Neural crest cell (in vitro differentiated cells): ENCODE measurements at regions not wholly inside any gene's neighbourhood (a gene's known extent, or its start where the extent isn't known, plus 50 kb on each side); places are given as distances from the start of the nearest gene placed in this dataset.

ENCODE experiments used
- DNase-seq: peaks from one replicate; pipeline ENCODE4 v3.0.0; 2021; ENCODE audit warnings: low read depth, mixed read lengths, low spot score
- H3K27ac Mint-ChIP-seq: one replicate; pipeline ENCODE4 v1.8.0; 2021; ENCODE audit warnings: mild to moderate bottlenecking, mixed read lengths; ENCODE audit not compliant: unreplicated experiment
- H3K27me3 Mint-ChIP-seq: 2 replicates; pipeline ENCODE4 v1.8.0; 2021; ENCODE audit warnings: low read depth, mild to moderate bottlenecking, mixed read lengths
- H3K36me3 Mint-ChIP-seq: 2 replicates; pipeline ENCODE4 v1.8.0; 2021; ENCODE audit warnings: low read depth, mild to moderate bottlenecking, mixed read lengths
- H3K4me1 Mint-ChIP-seq: 2 replicates; pipeline ENCODE4 v1.8.0; 2021; ENCODE audit warnings: mixed read lengths
- H3K4me3 Mint-ChIP-seq: one replicate; pipeline ENCODE4 v1.8.0; 2021; ENCODE audit warnings: mild to moderate bottlenecking, mixed read lengths
- H3K9me3 Mint-ChIP-seq: 2 replicates; pipeline ENCODE4 v1.8.0; 2021; ENCODE audit warnings: mixed read lengths
- CTCF ChIP-seq: fragments of 200-600 bp; sonication (generic); conservative IDR thresholded peaks from 2 replicates; pipeline ENCODE4 v1.5.0; 2021; ENCODE audit warnings: antibody characterized with exemption, mild to moderate bottlenecking

DNA sequence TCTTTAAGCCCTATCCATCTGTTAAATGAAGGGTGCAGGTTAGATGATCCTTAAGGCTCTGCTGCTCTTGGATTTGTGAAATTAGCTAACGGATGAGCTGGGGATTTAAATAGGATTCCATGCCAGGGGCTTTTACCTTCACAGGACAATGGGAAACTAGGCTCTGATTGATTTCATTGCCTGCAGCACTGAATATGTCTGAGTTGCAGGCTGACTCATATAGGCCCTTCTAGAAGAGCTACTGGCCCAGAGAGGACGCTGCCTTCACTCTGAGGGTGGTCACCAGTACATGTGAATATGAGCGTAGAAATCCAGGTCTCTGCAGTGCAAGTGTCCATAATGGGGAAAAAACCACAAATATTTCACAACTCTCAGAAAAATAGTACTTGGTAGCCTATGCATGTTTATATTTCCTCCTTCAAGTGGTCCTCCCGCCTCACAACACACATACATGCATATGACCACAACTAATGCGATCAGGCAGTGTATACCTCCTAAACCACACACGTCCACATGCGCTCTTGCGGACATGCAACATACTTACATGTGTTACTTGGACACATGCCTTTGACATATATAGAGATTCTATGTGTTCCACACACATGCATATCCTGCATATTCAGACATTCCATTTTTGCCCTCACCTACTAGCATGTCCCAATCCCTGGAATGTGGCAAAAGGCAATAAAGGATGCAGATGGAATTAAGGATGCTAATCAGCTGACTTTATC lies 233.8 kb upstream of the JUN start:
- H3K36me3 Mint-ChIP-seq, result peaks cover 3% of the 10 kb centered on the region
- no peaks in the 10 kb centered on the region for H3K27me3 Mint-ChIP-seq
- H3K4me1 Mint-ChIP-seq, result peaks cover 22% of the 10 kb centered on the region
- H3K4me3 Mint-ChIP-seq, result no peak overlapping the region
- no peak overlapping the region for H3K27ac Mint-ChIP-seq
- no peak for DNase-seq
- TF ChIP-seq CTCF, result no peak
- peaks cover 4% of the 10 kb centered on the region for H3K9me3 Mint-ChIP-seq

GRCh38 chr1:59018446-59018845 lies 234.6 kb upstream of the JUN start:
- peaks cover 16% of the 10 kb centered on the region for H3K4me1 Mint-ChIP-seq
- H3K27me3 Mint-ChIP-seq, result no peaks in the 10 kb centered on the region
- peaks cover 4% of the 10 kb centered on the region for H3K9me3 Mint-ChIP-seq
- no peak overlapping the region for H3K4me3 Mint-ChIP-seq
- DNase-seq, result no peak
- no peak overlapping the region for H3K27ac Mint-ChIP-seq
- TF ChIP-seq CTCF, result no peak
- H3K36me3 Mint-ChIP-seq, result peaks cover 3% of the 10 kb centered on the region

DNA sequence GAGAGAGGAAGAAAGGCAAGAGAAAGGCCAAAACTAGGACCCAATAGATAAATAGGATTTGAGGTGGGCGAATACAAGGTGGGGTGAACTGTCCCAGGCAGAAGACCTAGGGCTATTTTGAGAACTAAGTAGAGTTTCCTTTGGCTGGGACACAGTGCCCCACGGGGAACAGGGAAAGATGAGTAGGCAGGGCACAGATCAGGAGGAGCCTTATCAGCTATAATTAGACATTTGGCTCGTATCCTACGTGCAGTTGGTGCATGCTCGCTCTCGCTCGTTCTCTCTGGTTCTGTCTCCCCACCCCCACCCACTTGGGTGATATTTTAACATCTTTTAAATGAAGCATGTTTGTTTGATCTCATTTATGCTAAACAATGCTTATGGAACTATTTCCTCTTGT lies 235.0 kb upstream of the JUN start:
- H3K27ac Mint-ChIP-seq, result no peak overlapping the region
- H3K9me3 Mint-ChIP-seq, result peaks cover 4% of the 10 kb centered on the region
- H3K4me3 Mint-ChIP-seq, result no peak overlapping the region
- no peak for TF ChIP-seq CTCF
- peaks cover 12% of the 10 kb centered on the region for H3K4me1 Mint-ChIP-seq
- no peak for DNase-seq
- H3K36me3 Mint-ChIP-seq, result peaks cover 3% of the 10 kb centered on the region
- H3K27me3 Mint-ChIP-seq, result no peaks in the 10 kb centered on the region

DNA sequence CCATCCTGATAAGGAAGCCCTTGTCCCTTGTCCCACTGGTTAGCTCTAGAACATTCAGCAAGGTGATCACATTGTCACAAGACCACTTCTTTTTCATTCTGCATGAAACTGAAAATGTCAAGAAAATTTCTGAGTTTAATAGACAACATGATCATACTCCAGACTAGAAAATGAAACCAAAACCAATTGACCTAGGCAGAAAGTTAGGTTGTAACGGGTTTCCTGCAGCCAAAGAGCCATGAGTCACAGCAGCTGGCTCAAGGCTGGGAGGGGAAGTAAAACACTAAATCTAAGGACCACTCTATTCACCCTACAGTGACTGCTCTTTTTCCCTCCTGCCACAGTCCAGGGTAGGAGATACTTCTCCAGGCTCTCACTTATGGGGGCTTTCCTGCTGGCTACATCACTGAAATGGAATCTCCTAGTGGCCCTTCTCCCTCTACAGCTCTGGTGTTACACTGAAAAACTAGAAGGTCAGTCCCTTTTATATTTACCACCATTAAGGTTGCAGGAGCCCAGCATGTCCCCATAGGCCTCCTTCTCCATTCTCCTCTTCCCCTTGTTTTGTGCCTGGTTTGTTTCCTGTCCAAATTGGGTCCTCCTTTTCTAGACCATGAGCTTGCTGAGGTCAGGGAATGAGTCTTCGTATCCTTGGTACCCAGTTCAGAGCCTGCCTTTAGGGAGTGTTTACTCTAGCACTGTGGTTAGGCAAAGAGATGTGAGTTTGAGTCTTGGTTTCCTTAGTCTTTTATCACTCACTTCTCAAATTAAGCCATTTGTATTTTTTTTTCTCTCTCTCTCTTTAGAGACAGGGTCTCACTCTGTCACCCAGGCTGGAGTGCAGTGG lies 236.5 kb upstream of the JUN start:
- peaks cover 4% of the 10 kb centered on the region for H3K9me3 Mint-ChIP-seq
- H3K36me3 Mint-ChIP-seq, result peaks cover 3% of the 10 kb centered on the region
- no peak for DNase-seq
- peak overlapping the region; percentile 79 for H3K27ac Mint-ChIP-seq
- H3K4me1 Mint-ChIP-seq, result peaks cover 3% of the 10 kb centered on the region
- no peak for TF ChIP-seq CTCF
- no peak overlapping the region for H3K4me3 Mint-ChIP-seq
- no peaks in the 10 kb centered on the region for H3K27me3 Mint-ChIP-seq

DNA sequence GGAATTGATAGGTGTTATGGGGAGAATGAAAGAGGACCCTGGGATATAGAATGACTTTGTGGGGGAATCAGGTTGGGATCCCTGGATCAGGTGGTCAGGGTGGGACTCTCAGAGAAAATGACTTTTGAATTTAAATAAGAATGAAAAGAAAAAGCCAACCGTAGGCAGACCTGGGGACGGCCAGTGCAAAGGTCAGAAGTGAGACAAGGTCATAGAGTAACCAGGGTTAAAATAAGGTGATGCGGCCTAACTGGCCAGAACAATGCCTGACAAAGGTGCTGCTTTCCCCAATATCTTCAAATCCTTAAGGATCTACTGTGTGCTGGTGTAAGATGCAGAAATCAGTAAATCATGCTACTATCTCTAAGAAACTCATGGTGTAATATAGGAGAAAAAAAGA lies 238.4 kb upstream of the JUN start:
- no peaks in the 10 kb centered on the region for H3K27me3 Mint-ChIP-seq
- no peak overlapping the region for H3K4me3 Mint-ChIP-seq
- H3K27ac Mint-ChIP-seq, result no peak overlapping the region
- H3K9me3 Mint-ChIP-seq, result peaks cover 4% of the 10 kb centered on the region
- H3K4me1 Mint-ChIP-seq, result no peaks in the 10 kb centered on the region
- DNase-seq, result no peak
- H3K36me3 Mint-ChIP-seq, result peaks cover 3% of the 10 kb centered on the region
- no peak for TF ChIP-seq CTCF
